ENCODE measurements at regions not wholly inside any gene's neighbourhood (a gene's known extent, or its start where the extent isn't known, plus 50 kb on each side); places are given as distances from the start of the nearest gene placed in this dataset.
A peak's percentile ranks its signal among the peaks of the same experiment; 100 is the strongest.

GRCh38 chr9:18002718-18003438 is 424.0 kb downstream of the SH3GL2 start:
- H3K4me3 ChIP-seq (IDR thresholded peaks at IDR 0.05; ENCODE audit: insufficient read depth, low read depth, low read length), result no peak overlapping the region
- H3K4me1 ChIP-seq (ENCODE audit: low read depth, poor library complexity, severe bottlenecking), result no peaks in the 10 kb centered on the region
- no peaks in the 10 kb centered on the region for H4K20me1 ChIP-seq (ENCODE audit: insufficient read depth)
- no peak for TF ChIP-seq CTCF (conservative IDR thresholded peaks at IDR 0.05; ENCODE audit: low read depth, low read length)
- no peaks in the 10 kb centered on the region for H3K79me2 ChIP-seq (ENCODE audit: insufficient read depth, low read depth)
- H3K36me3 ChIP-seq (ENCODE audit: insufficient read depth), result no peaks in the 10 kb centered on the region
- H3K27me3 ChIP-seq (ENCODE audit: insufficient read depth, low read depth), result no peaks in the 10 kb centered on the region
- H3K9ac ChIP-seq, result no peak overlapping the region
- no peak overlapping the region for H3K4me2 ChIP-seq
- no peak overlapping the region for H3K27ac ChIP-seq
- no peak overlapping the region for H2AFZ ChIP-seq (ENCODE audit: low read depth)

- TF ChIP-seq CTCF (conservative IDR thresholded peaks at IDR 0.05; ENCODE audit: low read depth, low read length), result no peak
- Histone ChIP-seq H2AFZ (ENCODE audit: low read depth) (no peak overlapping the region), H3K9ac (no peak overlapping the region)
Observed at GRCh38 chr9:18006591-18006990, 427.7 kb downstream of the SH3GL2 start.

GRCh38 chr9:18007621-18008020 is 428.8 kb downstream of the SH3GL2 start:
- Histone ChIP-seq H3K4me3 (IDR thresholded peaks at IDR 0.05; ENCODE audit: insufficient read depth, low read depth, low read length) (no peak overlapping the region), H3K4me2 (no peak overlapping the region), H3K4me1 (ENCODE audit: low read depth, poor library complexity, severe bottlenecking) (peaks cover 24% of the 10 kb centered on the region), H3K79me2 (ENCODE audit: insufficient read depth, low read depth) (no peaks in the 10 kb centered on the region), H2AFZ (ENCODE audit: low read depth) (no peak overlapping the region), H4K20me1 (ENCODE audit: insufficient read depth) (no peaks in the 10 kb centered on the region), H3K27ac (no peak overlapping the region), H3K9ac (no peak overlapping the region), H3K27me3 (ENCODE audit: insufficient read depth, low read depth) (no peaks in the 10 kb centered on the region), H3K36me3 (ENCODE audit: insufficient read depth) (no peaks in the 10 kb centered on the region)
- TF ChIP-seq CTCF (conservative IDR thresholded peaks at IDR 0.05; ENCODE audit: low read depth, low read length), result no peak

More at GRCh38 chr9:18006591-18006990, 427.7 kb downstream of the SH3GL2 start:
- Histone ChIP-seq H3K4me1 (ENCODE audit: low read depth, poor library complexity, severe bottlenecking) (peaks cover 24% of the 10 kb centered on the region), H4K20me1 (ENCODE audit: insufficient read depth) (no peaks in the 10 kb centered on the region), H3K27ac (no peak overlapping the region), H3K27me3 (ENCODE audit: insufficient read depth, low read depth) (no peaks in the 10 kb centered on the region), H3K4me2 (no peak overlapping the region), H3K79me2 (ENCODE audit: insufficient read depth, low read depth) (no peaks in the 10 kb centered on the region), H3K4me3 (IDR thresholded peaks at IDR 0.05; ENCODE audit: insufficient read depth, low read depth, low read length) (no peak overlapping the region), H3K36me3 (ENCODE audit: insufficient read depth) (no peaks in the 10 kb centered on the region)

- TF ChIP-seq CTCF (conservative IDR thresholded peaks at IDR 0.05; ENCODE audit: low read depth, low read length), result no peak
- H4K20me1 ChIP-seq (ENCODE audit: insufficient read depth), result no peaks in the 10 kb centered on the region
- H3K79me2 ChIP-seq (ENCODE audit: insufficient read depth, low read depth), result no peaks in the 10 kb centered on the region
- H3K4me3 ChIP-seq (IDR thresholded peaks at IDR 0.05; ENCODE audit: insufficient read depth, low read depth, low read length), result no peak overlapping the region
- peak overlapping the region; percentile 35 for H3K4me2 ChIP-seq
- no peak overlapping the region; the same call in 1 of the 2 replicates for H3K27ac ChIP-seq
- H3K4me1 ChIP-seq (ENCODE audit: low read depth, poor library complexity, severe bottlenecking), result peaks cover 24% of the 10 kb centered on the region
- no peak overlapping the region for H3K9ac ChIP-seq
- no peaks in the 10 kb centered on the region for H3K27me3 ChIP-seq (ENCODE audit: insufficient read depth, low read depth)
- H3K36me3 ChIP-seq (ENCODE audit: insufficient read depth), result no peaks in the 10 kb centered on the region
- H2AFZ ChIP-seq (ENCODE audit: low read depth), result no peak overlapping the region
Observed at GRCh38 chr9:18009902-18010301, 431.0 kb downstream of the SH3GL2 start.
